ES-I3 (cell line): ENCODE measurements at regions not wholly inside any gene's neighbourhood (a gene's known extent, or its start where the extent isn't known, plus 50 kb on each side); places are given as distances from the start of the nearest gene placed in this dataset.
"Not testable (repeated sequence)": the region's sequence is repeated elsewhere in the genome, so short reads cannot be mapped to it uniquely, and the experiment has no call there.

Source experiments
- H3K36me3 ChIP-seq: 2 replicates; pipeline ENCODE4 v1.6.1; 2013; ENCODE audit warnings: mild to moderate bottlenecking, low read length, control low read depth, moderate library complexity; ENCODE audit not compliant: insufficient read depth
- H3K4me1 ChIP-seq: 2 replicates; pipeline ENCODE4 v1.6.1; 2013; ENCODE audit warnings: mild to moderate bottlenecking, control low read depth, low read length; ENCODE audit not compliant: insufficient read depth
- H3K9ac ChIP-seq: 2 replicates; pipeline ENCODE4 v1.6.1; 2013; ENCODE audit warnings: low read depth, mild to moderate bottlenecking, low read length, moderate library complexity
- H3K9me3 ChIP-seq: 2 replicates; pipeline ENCODE4 v1.6.1; 2013; ENCODE audit warnings: mild to moderate bottlenecking, low read length, moderate library complexity; ENCODE audit not compliant: control insufficient read depth, insufficient read depth

- Histone ChIP-seq H3K9me3 (no peaks in the 10 kb centered on the region), H3K36me3 (no peaks in the 10 kb centered on the region), H3K4me1 (peaks cover 9% of the 10 kb centered on the region; the same call in 1 of the 2 replicates), H3K9ac (no peak overlapping the region)
Measured at GRCh38 chr13:34357435-34358232, 539.7 kb downstream of the RFC3 start.

DNA sequence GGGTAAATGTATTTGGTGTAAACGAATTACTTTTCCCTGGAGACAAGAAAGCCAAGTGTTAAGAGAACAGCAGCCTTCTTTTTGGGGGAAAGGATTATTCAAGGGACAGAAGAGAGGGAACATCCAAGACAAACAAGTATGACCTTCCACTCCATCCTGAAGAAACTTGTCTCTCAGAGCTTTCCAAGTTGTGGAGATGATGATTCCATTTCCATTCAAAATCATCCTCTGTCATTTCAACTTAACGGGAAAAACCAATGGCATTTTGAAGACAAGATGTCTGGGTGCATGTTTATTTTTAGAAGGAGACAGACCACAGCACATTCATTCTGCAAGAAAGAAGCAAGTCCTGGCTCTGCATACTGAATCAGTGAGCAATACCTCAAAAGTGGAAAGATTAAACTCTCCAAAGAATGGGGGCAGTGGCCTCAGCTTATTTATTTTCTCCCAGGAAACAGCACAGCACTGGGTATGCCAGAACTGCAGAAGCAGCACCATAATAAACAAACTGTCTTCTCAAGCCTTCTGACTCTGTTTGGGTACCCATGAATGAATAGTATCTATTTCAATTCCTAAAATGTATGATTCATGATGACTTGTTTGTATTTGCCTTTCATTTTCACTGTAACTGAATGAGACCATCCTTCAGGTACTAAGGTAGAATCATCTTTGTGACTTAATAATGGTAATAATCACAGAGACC is 541.0 kb downstream of the RFC3 start:
- Histone ChIP-seq H3K36me3 (no peaks in the 10 kb centered on the region), H3K9ac (no peak overlapping the region), H3K9me3 (no peaks in the 10 kb centered on the region), H3K4me1 (peaks cover 9% of the 10 kb centered on the region; the same call in 1 of the 2 replicates)

DNA sequence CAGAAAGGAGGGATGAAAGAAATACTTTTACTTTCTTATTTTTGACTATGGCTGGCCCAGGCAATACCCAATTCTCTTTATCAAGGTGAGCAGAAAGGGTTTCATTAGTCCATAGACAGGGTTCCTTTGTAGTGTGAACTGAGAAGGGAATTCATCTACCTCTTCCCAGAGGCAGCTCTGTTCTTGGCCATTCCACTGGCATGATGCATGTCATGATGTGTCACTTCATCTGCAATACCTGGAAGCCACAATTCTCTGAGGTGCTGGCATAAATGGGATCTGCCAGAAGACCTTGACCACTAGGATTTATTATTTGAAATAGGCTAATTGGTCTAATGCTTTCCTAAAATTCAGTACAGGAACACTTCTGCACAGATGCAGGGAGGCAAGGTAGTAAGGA is 542.8 kb downstream of the RFC3 start:
- H3K9me3 ChIP-seq = no peaks in the 10 kb centered on the region
- H3K36me3 ChIP-seq = no peaks in the 10 kb centered on the region
- no peak overlapping the region for H3K9ac ChIP-seq
- peaks cover 9% of the 10 kb centered on the region; the same call in 1 of the 2 replicates for H3K4me1 ChIP-seq

GRCh38 chr13:34361560-34361959 is 543.6 kb downstream of the RFC3 start:
- no peaks in the 10 kb centered on the region for H3K9me3 ChIP-seq
- H3K9ac ChIP-seq = no peak overlapping the region
- H3K36me3 ChIP-seq = no peaks in the 10 kb centered on the region
- H3K4me1 ChIP-seq = peaks cover 9% of the 10 kb centered on the region; the same call in 1 of the 2 replicates

DNA sequence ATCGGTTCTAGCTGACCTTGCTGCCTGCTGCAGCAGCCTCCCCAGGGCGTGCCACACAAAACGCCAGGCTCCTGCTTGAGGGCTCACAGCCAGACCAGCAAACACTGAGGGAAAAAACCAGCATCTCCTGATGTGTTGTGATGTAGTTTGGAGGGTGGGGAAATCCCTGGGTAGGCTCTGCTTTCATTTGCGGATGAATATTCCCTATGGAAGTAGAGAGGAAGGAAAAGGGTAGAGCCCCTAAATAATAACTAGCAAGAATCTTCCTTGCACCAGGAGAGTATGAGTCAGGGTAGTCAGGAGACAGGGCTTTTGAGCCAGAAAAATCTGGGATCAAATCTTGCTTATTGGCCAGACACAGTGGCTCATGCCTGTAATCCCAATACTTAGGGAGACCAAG is 545.3 kb downstream of the RFC3 start:
- no peaks in the 10 kb centered on the region for H3K9me3 ChIP-seq
- no peak overlapping the region for H3K9ac ChIP-seq
- H3K36me3 ChIP-seq = no peaks in the 10 kb centered on the region
- H3K4me1 ChIP-seq = no peaks in the 10 kb centered on the region

DNA sequence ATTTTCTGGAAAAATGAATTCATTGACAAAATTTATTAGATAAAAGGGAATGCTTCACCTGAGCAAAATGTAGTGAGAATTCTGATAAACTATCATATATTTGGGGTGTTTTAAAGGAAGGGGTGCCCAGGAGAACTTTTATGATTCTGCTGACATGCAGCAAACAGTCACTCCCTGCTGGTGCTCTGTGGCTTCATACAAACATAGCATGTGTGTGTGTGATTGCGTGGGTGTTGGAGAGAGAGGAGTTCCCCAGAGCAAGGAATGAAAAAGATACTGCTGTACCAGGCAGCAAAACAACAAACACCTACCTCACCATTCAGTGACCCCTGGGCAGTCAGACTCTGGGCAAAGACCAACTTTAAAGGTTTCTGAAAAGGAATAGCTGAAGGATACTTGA is 546.7 kb downstream of the RFC3 start:
- H3K36me3 ChIP-seq = no peaks in the 10 kb centered on the region
- H3K9me3 ChIP-seq = no peaks in the 10 kb centered on the region
- H3K9ac ChIP-seq = no peak overlapping the region
- H3K4me1 ChIP-seq = no peaks in the 10 kb centered on the region

- H3K36me3 ChIP-seq = no peaks in the 10 kb centered on the region
Measured at GRCh38 chr13:34369931-34370330, 552.0 kb downstream of the RFC3 start.

GRCh38 chr13:34371108-34371507 is 553.2 kb downstream of the RFC3 start:
- peaks cover 2% of the 10 kb centered on the region; the same call in 1 of the 2 replicates for H3K4me1 ChIP-seq
- H3K9me3 ChIP-seq = no peaks in the 10 kb centered on the region
- no peaks in the 10 kb centered on the region for H3K36me3 ChIP-seq
- H3K9ac ChIP-seq = no peak overlapping the region

More at GRCh38 chr13:34369931-34370330, 552.0 kb downstream of the RFC3 start:
- H3K4me1 ChIP-seq = no peaks in the 10 kb centered on the region
- H3K9ac ChIP-seq = no peak overlapping the region
- H3K9me3 ChIP-seq = no peaks in the 10 kb centered on the region

DNA sequence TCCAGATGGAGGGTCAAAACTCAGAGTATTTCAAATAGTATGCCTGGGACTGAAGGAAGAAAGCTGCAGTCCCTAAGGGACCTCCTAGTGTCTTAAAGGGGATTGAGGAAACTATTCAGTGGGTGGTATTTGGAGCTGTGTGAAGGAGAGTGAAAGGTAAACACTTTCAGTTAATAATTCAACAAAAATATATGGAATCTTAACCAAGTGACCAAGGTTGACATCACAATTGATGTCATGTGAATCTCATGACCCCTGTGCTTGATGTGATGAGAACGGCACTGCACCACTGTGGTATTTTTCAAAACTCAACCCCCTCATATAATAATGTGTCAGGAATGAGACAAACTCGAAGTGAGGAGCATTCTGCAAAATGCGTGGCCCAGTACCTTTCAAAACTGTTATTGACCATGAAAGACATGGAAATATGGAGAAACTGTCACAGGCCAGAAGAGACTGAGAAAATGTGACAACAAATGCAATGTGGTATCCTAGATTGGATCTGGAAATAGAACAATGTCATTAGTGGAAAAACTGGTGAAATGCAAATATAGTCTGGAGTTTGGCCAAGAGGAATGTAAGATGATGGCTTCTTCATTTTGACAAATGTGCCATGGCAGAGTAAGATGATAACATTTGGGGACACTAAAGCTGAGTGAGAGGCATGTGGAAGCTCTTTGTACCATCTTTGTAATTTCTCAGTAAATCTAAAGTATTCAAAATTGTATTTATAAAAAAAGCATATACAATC is 553.9 kb downstream of the RFC3 start:
- H3K4me1 ChIP-seq = peaks cover 9% of the 10 kb centered on the region
- no peaks in the 10 kb centered on the region for H3K9me3 ChIP-seq
- no peaks in the 10 kb centered on the region for H3K36me3 ChIP-seq
- H3K9ac ChIP-seq = no peak overlapping the region

GRCh38 chr13:34372581-34372980 is 554.6 kb downstream of the RFC3 start:
- H3K4me1 ChIP-seq = peaks cover 12% of the 10 kb centered on the region
- no peak overlapping the region for H3K9ac ChIP-seq

DNA sequence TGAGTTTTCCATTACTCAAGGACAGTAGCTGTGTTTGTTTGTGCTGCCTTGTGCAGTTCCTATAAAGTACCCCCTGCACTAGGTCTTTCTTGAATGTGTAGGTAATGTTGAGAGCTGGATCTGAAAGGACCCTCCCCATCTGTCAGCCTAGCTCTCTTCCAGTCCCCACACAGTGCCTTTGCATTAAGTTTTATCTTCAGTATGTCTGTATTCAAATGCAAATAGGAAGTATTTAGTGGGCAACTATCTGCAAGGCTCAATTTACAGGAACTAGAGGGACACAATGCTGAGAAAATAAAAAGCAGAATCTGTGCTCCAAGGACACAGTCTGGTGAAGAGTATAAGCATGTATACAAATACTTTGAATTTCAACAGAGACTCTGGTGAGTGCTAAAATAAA is 558.5 kb downstream of the RFC3 start:
- Histone ChIP-seq H3K36me3 (no peaks in the 10 kb centered on the region), H3K9me3 (no peaks in the 10 kb centered on the region), H3K4me1 (peaks cover 12% of the 10 kb centered on the region), H3K9ac (no peak overlapping the region)

More at GRCh38 chr13:34372581-34372980, 554.6 kb downstream of the RFC3 start:
- Histone ChIP-seq H3K36me3 (no peaks in the 10 kb centered on the region), H3K9me3 (no peaks in the 10 kb centered on the region)

DNA sequence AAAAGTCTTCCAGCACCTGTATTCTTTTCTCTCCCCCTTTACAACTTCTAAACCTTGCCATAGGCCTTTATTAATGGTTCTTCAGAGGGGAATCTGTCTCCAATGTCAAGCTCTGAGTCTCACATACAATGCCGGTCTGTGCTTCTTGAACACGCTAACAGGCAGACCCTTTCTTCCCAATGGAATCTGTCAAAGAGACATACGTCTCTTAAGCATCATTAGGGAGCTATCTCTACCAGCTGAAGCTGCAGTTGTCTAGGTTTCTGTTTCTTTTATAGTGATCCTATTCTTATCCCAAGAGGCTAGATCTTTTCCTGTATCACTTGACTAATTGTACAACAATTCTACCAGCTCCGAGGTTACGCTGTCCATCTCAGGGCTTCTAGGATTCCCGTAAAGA is 560.8 kb upstream of the NBEA start:
- Histone ChIP-seq H3K36me3 (no peaks in the 10 kb centered on the region), H3K9ac (no peak overlapping the region), H3K4me1 (peaks cover 9% of the 10 kb centered on the region; the same call in 1 of the 2 replicates), H3K9me3 (no peaks in the 10 kb centered on the region)

GRCh38 chr13:34383728-34384127 is 558.3 kb upstream of the NBEA start:
- H3K36me3 ChIP-seq = no peaks in the 10 kb centered on the region
- H3K4me1 ChIP-seq = no peaks in the 10 kb centered on the region
- H3K9me3 ChIP-seq = no peaks in the 10 kb centered on the region
- no peak overlapping the region for H3K9ac ChIP-seq

GRCh38 chr13:34386229-34386628 is 555.8 kb upstream of the NBEA start:
- H3K36me3 ChIP-seq, H3K9me3 ChIP-seq, H3K9ac ChIP-seq, H3K4me1 ChIP-seq: not testable (repeated sequence)
